ENCODE measurements at regions not wholly inside any gene's neighbourhood (a gene's known extent, or its start where the extent isn't known, plus 50 kb on each side); places are given as distances from the start of the nearest gene placed in this dataset.
A peak's percentile ranks its signal among the peaks of the same experiment; 100 is the strongest.

GRCh38 chr7:46525876-46526275, 604.8 kb upstream of the IGFBP3 start:
- Mint-ChIP-seq H3K4me1 (ENCODE audit: unreplicated experiment) (peaks cover 21% of the 10 kb centered on the region), H3K27ac (ENCODE audit: unreplicated experiment) (peak overlapping the region; percentile 35), H3K4me3 (ENCODE audit: unreplicated experiment) (no peak overlapping the region), H3K27me3 (ENCODE audit: unreplicated experiment) (no peaks in the 10 kb centered on the region), H3K9me3 (ENCODE audit: unreplicated experiment) (no peaks in the 10 kb centered on the region), H3K36me3 (ENCODE audit: unreplicated experiment) (no peaks in the 10 kb centered on the region)
- DNase-seq (ENCODE audit: extremely low spot score, unreplicated experiment): no peak
- TF ChIP-seq, protein P1, sequence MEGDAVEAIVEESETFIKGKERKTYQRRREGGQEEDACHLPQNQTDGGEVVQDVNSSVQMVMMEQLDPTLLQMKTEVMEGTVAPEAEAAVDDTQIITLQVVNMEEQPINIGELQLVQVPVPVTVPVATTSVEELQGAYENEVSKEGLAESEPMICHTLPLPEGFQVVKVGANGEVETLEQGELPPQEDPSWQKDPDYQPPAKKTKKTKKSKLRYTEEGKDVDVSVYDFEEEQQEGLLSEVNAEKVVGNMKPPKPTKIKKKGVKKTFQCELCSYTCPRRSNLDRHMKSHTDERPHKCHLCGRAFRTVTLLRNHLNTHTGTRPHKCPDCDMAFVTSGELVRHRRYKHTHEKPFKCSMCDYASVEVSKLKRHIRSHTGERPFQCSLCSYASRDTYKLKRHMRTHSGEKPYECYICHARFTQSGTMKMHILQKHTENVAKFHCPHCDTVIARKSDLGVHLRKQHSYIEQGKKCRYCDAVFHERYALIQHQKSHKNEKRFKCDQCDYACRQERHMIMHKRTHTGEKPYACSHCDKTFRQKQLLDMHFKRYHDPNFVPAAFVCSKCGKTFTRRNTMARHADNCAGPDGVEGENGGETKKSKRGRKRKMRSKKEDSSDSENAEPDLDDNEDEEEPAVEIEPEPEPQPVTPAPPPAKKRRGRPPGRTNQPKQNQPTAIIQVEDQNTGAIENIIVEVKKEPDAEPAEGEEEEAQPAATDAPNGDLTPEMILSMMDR (IDR thresholded peaks at IDR 0.05): no peak

GRCh38 chr7:46524350-46524749, 603.3 kb upstream of the IGFBP3 start:
- no peak for DNase-seq (ENCODE audit: extremely low spot score, unreplicated experiment)
- no peak overlapping the region for H3K4me3 Mint-ChIP-seq (ENCODE audit: unreplicated experiment)
- H3K27ac Mint-ChIP-seq (ENCODE audit: unreplicated experiment): no peak overlapping the region
- no peaks in the 10 kb centered on the region for H3K9me3 Mint-ChIP-seq (ENCODE audit: unreplicated experiment)
- TF ChIP-seq, protein P1 (IDR thresholded peaks at IDR 0.05): no peak
- no peaks in the 10 kb centered on the region for H3K27me3 Mint-ChIP-seq (ENCODE audit: unreplicated experiment)
- peaks cover 21% of the 10 kb centered on the region for H3K4me1 Mint-ChIP-seq (ENCODE audit: unreplicated experiment)
- no peaks in the 10 kb centered on the region for H3K36me3 Mint-ChIP-seq (ENCODE audit: unreplicated experiment)

GRCh38 chr7:46522354-46522906, 601.4 kb upstream of the IGFBP3 start:
- DNase-seq (ENCODE audit: extremely low spot score, unreplicated experiment): no peak
- Mint-ChIP-seq H3K36me3 (ENCODE audit: unreplicated experiment) (no peaks in the 10 kb centered on the region), H3K27me3 (ENCODE audit: unreplicated experiment) (no peaks in the 10 kb centered on the region), H3K27ac (ENCODE audit: unreplicated experiment) (no peak overlapping the region), H3K4me1 (ENCODE audit: unreplicated experiment) (peaks cover 18% of the 10 kb centered on the region), H3K9me3 (ENCODE audit: unreplicated experiment) (no peaks in the 10 kb centered on the region), H3K4me3 (ENCODE audit: unreplicated experiment) (no peak overlapping the region)
- TF ChIP-seq, protein P1 (IDR thresholded peaks at IDR 0.05): no peak

- DNase-seq (ENCODE audit: extremely low spot score, unreplicated experiment): no peak
- TF ChIP-seq, protein P1 (IDR thresholded peaks at IDR 0.05): no peak
- Mint-ChIP-seq H3K9me3 (ENCODE audit: unreplicated experiment) (peaks cover 4% of the 10 kb centered on the region), H3K27ac (ENCODE audit: unreplicated experiment) (no peak overlapping the region), H3K36me3 (ENCODE audit: unreplicated experiment) (no peaks in the 10 kb centered on the region), H3K27me3 (ENCODE audit: unreplicated experiment) (no peaks in the 10 kb centered on the region), H3K4me1 (ENCODE audit: unreplicated experiment) (no peaks in the 10 kb centered on the region), H3K4me3 (ENCODE audit: unreplicated experiment) (no peak overlapping the region)
These were observed 597.6 kb upstream of the IGFBP3 start for GRCh38 chr7:46518713-46519112.

DNA sequence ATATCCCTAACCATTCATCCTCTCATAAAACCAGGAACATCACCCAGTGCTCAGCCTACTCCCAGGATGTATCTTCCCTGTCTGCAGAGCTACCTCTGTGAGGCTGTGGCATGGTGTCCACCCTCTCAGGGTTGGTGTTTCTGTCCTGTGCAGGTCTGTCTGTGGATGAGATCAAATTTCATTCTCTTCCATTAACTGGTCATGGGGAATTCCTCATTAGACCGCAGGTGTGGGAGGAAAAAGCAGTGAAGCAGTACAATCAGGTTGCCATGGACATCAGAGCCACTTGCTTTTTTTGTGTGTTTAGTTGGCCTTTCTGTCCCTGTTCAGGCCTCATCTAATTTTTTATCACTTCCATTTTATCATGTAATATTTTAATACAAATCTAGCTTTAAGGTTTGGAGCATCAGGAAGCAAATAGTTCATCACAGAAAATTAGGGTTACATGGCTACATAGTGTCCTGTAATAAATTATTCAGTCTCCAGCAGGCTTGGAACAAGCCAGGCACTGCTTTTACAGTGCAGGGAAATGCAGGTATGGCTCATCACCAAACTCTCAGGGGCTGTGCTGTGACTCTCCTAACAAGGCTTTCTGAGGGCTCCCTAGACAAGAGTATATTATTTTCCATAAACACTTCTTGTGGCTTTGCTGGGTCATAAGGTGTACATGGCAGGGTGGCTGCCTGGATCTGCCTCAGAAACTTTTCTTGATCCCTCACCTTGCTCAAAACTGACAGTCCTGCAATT, 594.9 kb upstream of the IGFBP3 start:
- H3K27me3 Mint-ChIP-seq (ENCODE audit: unreplicated experiment): no peaks in the 10 kb centered on the region
- no peaks in the 10 kb centered on the region for H3K4me1 Mint-ChIP-seq (ENCODE audit: unreplicated experiment)
- H3K36me3 Mint-ChIP-seq (ENCODE audit: unreplicated experiment): no peaks in the 10 kb centered on the region
- H3K27ac Mint-ChIP-seq (ENCODE audit: unreplicated experiment): no peak overlapping the region
- peaks cover 4% of the 10 kb centered on the region for H3K9me3 Mint-ChIP-seq (ENCODE audit: unreplicated experiment)
- no peak for DNase-seq (ENCODE audit: extremely low spot score, unreplicated experiment)
- H3K4me3 Mint-ChIP-seq (ENCODE audit: unreplicated experiment): no peak overlapping the region
- TF ChIP-seq, protein P1 (IDR thresholded peaks at IDR 0.05): no peak
